Coronary artery (tissue), 2 donors: ENCODE measurements at regions not wholly inside any gene's neighbourhood (a gene's known extent, or its start where the extent isn't known, plus 50 kb on each side); places are given as distances from the start of the nearest gene placed in this dataset.
"Not testable (repeated sequence)": the region's sequence is repeated elsewhere in the genome, so short reads cannot be mapped to it uniquely, and the experiment has no call there.

Source experiments
- DNase-seq: peaks from one replicate; pipeline ENCODE4 v3.0.0-alpha.2; 2017; ENCODE audit warnings: low spot score
- H3K27ac ChIP-seq, 2 donors: fragments of 200-600 bp; sonication (generic); one replicate each; pipeline ENCODE4 v1.5.1; 2016 to 2019
- H3K4me3 ChIP-seq: fragments of 200-600 bp; sonication (generic); 2 replicates; pipeline ENCODE4 v1.5.1; 2016; ENCODE audit warnings: mild to moderate bottlenecking, moderate library complexity
- TF ChIP-seq, protein P1 (sequence below): fragments of 200-600 bp; sonication (generic); IDR thresholded peaks from one replicate; pipeline ENCODE4 v1.5.1; 2019; ENCODE audit warnings: antibody characterized with exemption

DNA sequence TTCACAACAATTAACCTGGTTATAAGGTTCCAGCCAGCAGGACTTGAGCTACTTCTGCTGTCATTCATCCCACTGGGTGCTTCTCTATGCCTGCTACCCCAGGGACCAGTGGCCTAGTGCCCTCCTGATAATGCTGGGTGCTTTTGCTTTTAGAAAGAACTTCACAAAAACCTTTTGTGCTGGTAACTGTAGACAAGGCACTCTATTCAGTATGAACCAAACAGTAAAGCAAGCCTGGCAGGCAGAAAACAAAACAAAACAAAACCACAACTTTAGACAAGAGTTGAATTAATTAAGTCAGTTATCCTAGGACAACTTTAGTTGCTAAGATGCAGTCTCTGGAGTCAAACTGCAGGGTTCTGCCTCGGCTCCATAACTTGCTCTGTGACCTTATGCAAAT is 61.9 kb upstream of the ADGRL2 start:
- Histone ChIP-seq H3K4me3 (no peak overlapping the region), H3K27ac (no peak overlapping the region)
- TF ChIP-seq, protein P1, sequence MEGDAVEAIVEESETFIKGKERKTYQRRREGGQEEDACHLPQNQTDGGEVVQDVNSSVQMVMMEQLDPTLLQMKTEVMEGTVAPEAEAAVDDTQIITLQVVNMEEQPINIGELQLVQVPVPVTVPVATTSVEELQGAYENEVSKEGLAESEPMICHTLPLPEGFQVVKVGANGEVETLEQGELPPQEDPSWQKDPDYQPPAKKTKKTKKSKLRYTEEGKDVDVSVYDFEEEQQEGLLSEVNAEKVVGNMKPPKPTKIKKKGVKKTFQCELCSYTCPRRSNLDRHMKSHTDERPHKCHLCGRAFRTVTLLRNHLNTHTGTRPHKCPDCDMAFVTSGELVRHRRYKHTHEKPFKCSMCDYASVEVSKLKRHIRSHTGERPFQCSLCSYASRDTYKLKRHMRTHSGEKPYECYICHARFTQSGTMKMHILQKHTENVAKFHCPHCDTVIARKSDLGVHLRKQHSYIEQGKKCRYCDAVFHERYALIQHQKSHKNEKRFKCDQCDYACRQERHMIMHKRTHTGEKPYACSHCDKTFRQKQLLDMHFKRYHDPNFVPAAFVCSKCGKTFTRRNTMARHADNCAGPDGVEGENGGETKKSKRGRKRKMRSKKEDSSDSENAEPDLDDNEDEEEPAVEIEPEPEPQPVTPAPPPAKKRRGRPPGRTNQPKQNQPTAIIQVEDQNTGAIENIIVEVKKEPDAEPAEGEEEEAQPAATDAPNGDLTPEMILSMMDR = no peak
- no peak for DNase-seq

DNA sequence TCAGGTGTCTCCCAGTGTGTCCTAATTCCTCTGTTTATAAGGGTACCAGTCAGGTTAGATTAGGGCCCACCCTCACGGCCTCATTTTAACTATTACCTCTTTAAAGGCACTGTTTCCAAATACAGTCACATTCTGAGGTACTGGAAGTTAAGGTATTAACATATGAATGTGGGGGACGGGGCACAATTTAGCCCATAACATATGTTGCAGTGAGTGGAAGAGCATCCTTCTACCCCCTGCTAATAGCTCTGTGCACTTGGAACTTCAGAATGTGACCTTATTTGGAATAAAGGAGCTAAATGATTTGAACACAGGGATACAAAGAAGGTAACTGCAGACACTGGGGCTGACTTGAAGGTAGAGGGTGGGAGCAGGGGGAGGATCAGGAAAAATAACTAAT is 67.3 kb upstream of the ADGRL2 start:
- no peak for DNase-seq
- H3K27ac ChIP-seq = no peak overlapping the region
- no peak overlapping the region for H3K4me3 ChIP-seq
- TF ChIP-seq, protein P1 = no peak

GRCh38 chr1:81731989-81732388 is 68.7 kb upstream of the ADGRL2 start:
- TF ChIP-seq, protein P1 = no peak
- Histone ChIP-seq H3K4me3 (no peak overlapping the region), H3K27ac (no peak overlapping the region)
- DNase-seq = no peak

- TF ChIP-seq, protein P1 = no peak
- H3K27ac ChIP-seq = no peak overlapping the region
- DNase-seq = no peak
- H3K4me3 ChIP-seq = no peak overlapping the region
Observed at GRCh38 chr1:81730881-81731280, 69.9 kb upstream of the ADGRL2 start.

DNA sequence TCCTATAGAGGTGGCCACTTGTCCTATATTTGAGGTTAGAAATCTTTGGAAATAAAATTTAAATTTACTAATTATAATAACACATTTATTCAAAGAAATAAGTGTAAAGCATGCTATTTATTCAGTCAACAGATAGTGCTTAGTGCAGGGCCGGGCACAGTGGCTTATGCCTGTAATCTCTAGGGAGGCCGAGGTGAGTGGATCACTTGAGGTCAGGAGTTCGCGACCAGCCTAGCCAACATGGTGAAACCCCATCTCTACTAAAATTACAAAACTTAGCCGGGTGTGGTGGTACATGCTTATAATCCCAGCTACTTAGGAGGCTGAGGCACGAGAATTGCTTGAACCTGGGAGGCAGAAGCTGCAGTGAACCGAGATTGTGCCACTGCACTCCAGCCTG is 70.4 kb upstream of the ADGRL2 start:
- not testable (repeated sequence) for H3K4me3 ChIP-seq, DNase-seq, H3K27ac ChIP-seq

DNA sequence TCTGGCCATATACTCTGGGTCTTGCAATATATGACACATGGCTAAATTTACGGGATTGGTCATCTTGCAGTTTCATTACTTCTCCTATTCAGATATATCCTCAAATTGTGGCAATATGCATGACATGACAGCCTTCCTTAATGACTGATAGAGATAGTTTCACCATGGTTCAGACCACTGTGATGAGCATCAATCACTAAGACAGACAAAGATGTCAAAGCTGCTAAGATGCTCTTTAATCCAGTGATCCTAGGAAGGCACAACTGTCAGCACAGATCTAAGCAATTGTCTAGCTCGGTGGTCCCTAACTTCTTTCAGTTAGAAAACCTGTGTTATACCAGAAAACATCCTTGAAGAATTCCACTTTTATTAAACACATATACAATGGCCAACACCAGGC is 70.9 kb upstream of the ADGRL2 start:
- TF ChIP-seq, protein P1 = no peak
- H3K27ac ChIP-seq = no peak overlapping the region
- DNase-seq = no peak
- H3K4me3 ChIP-seq = no peak overlapping the region

GRCh38 chr1:81729239-81729638 is 71.5 kb upstream of the ADGRL2 start:
- H3K27ac ChIP-seq = no peak overlapping the region
- TF ChIP-seq, protein P1 = no peak
- DNase-seq = no peak
- H3K4me3 ChIP-seq = no peak overlapping the region

GRCh38 chr1:81725823-81726222 is 74.9 kb upstream of the ADGRL2 start:
- DNase-seq = no peak
- TF ChIP-seq, protein P1 = no peak
- no peak overlapping the region for H3K4me3 ChIP-seq
- H3K27ac ChIP-seq = no peak overlapping the region

DNA sequence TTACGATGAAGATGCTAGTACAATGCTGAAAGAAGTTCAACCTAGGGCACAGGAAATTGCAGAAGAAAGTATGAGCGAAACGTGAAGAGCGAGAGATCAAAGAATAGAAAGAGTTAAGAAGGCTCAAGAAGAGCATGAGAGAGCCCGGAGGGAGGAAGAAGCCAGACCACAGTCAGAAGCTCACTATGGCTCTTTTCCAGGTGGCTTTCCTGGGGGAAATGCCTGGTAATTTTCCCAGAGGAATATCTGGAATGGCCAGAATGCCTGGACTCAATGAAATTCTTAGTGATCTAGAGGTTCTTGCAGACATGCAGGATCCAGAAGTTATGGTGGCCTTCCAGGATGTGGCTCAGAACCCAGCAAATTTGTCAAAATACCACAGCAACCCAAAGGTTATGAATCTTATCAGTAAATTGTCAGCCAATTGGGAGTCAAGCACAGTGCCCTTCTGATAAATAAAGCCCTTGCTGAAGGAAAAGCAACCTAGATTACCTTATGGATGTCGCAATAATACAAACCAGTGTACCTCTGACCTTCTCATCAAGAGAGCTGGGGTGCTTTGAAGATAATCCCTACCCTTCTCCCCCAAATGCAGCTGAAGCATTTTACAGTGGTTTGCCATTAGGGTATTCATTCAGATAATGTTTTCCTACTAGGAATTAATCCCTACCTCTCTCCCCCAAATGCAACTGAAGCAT is 78.0 kb upstream of the ADGRL2 start:
- H3K27ac ChIP-seq, H3K4me3 ChIP-seq, DNase-seq: not testable (repeated sequence)

- not testable (repeated sequence) for H3K4me3 ChIP-seq, DNase-seq, H3K27ac ChIP-seq
Observed at GRCh38 chr1:81720256-81720655, 80.5 kb upstream of the ADGRL2 start.
